ENCODE measurements at regions not wholly inside any gene's neighbourhood (a gene's known extent, or its start where the extent isn't known, plus 50 kb on each side); places are given as distances from the start of the nearest gene placed in this dataset.

GRCh38 chr10:58019863-58020537 is 247.7 kb downstream of the IPMK start:
- DNase-seq (ENCODE audit: low spot score) = no peak
- intact Hi-C loops (cut with DNase I) = no loop called here

GRCh38 chr10:58017719-58018367 is 249.9 kb downstream of the IPMK start:
- no peak for DNase-seq (ENCODE audit: low spot score)
- intact Hi-C loops (cut with DNase I) = no loop called here

DNA sequence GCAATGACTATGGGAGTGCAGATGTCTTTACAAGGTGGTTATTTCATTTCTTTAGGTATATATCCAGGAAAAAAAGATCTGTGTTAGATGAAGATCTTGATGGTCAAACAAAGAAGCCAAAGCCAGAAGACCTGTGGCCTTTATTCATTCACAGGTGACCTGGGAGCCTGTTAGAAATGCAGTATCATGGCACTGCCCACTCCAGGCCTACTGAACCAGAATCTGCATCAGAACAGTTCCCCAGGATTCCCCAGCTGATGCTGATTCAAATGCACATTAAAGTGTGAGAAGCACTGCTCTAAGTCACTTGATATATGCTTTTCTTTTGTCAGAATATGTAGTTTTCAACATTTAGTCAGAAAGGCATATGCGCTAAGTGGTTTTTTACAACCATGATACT is 251.1 kb downstream of the IPMK start:
- no peak for DNase-seq (ENCODE audit: low spot score)
- intact Hi-C loops (cut with DNase I) = no loop called here

DNA sequence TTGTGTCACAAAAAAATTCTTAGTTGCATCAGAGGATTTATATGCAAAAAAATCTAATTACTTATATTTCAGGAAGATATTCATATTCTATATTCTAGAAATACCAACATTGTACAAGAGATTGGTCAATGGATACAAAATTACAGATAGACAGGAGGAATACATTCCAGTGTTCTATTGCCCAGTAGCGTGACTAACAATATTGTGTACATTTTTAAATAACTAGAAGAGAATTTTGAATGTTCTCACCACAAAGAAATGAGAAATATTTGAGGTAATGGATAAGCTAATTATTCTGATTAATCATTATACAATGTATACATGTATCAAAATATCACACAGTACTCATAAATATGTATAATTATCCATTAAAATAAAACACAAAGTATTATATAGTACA is 253.3 kb downstream of the IPMK start:
- DNase-seq (ENCODE audit: low spot score) = no peak
- intact Hi-C loops (cut with DNase I) = no loop called here

DNA sequence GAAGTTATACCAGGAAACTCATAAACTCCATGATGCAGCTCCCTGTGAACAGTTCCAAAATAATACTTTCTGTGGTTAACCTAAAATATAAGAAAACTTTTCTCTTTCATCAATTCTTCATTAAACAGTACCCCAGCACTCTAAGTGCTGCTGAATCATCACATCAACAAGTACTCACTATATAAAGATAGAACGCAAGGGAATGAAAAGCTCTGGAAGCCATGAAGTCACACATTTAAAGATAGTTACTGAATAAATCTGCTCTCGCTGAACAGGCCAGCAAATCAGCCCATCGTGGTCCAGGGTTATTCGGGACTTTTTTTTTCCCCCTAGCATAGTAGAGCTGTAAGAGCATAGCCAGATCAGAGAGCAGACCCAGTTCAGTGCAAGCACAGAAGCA is 254.3 kb downstream of the IPMK start:
- intact Hi-C loops (cut with DNase I) = no loop called here
- no peak for DNase-seq (ENCODE audit: low spot score)

- DNase-seq (ENCODE audit: low spot score) = no peak
- intact Hi-C loops (cut with DNase I) = no loop called here
These were observed 257.5 kb downstream of the IPMK start for GRCh38 chr10:58010073-58010702.

DNA sequence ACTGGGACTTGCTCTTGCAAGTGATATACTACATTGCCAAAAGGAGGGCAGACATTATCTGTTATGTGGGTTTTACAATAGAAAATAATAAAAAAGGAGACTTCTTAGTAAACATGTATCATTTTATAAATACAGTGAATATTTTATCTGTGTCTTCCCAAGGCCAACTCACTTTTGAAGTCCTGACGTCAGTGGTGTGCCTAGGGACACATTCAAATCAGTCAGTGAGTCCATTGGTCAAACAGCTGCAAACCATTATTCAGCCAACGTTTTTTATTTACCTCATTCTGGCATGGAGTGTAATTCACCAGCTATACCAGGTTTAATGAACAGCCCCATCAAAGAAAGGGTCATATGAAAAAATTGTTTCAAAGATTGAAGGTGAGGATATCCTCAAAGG is 263.7 kb downstream of the IPMK start:
- intact Hi-C loops (cut with DNase I) = no loop called here
- DNase-seq (ENCODE audit: low spot score) = no peak

DNA sequence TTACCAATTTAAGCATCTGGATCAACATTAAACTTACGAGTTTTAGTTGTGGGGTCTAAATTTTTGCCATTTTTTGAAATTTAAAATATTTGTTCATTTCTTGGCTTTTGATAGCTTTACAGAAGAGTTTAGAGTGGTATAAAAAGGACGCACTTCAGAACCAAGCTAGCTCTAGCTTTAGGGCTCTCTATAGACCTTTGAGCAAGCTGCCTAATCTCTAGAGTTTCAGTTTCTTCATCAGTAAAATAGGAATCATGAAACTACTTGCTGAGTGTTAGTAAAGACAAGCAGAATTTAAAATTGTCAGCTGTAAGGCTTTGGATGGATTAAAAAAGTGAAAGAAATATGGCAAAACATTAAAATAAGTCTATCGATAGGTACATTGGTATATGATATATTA is 266.5 kb downstream of the IPMK start:
- intact Hi-C loops (cut with DNase I) = no loop called here
- no peak for DNase-seq (ENCODE audit: low spot score)

- intact Hi-C loops (cut with DNase I) = no loop called here
- DNase-seq (ENCODE audit: low spot score) = no peak
These were observed 271.2 kb downstream of the IPMK start for GRCh38 chr10:57996536-57996935.

DNA sequence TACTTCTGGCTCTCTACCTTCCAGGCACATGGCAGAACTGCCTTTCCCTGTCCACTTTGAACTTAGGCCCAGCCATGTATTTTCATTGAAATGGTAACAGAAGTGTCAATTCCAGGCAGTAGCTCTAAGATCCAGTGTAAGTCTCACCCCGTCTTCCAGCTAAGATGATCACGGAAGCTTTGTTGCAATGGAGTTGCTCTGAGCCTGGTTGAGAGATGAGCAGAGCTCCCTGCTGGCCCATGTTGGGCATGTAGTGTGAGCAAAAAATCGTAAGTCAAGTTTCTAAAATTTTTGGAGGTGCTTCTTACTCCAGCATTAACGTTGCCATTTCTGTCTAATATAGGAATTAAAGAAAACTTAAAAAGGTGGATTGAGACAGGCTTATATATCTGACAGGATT is 274.4 kb downstream of the IPMK start:
- intact Hi-C loops (cut with DNase I) = no loop called here
- no peak for DNase-seq (ENCODE audit: low spot score)

DNA sequence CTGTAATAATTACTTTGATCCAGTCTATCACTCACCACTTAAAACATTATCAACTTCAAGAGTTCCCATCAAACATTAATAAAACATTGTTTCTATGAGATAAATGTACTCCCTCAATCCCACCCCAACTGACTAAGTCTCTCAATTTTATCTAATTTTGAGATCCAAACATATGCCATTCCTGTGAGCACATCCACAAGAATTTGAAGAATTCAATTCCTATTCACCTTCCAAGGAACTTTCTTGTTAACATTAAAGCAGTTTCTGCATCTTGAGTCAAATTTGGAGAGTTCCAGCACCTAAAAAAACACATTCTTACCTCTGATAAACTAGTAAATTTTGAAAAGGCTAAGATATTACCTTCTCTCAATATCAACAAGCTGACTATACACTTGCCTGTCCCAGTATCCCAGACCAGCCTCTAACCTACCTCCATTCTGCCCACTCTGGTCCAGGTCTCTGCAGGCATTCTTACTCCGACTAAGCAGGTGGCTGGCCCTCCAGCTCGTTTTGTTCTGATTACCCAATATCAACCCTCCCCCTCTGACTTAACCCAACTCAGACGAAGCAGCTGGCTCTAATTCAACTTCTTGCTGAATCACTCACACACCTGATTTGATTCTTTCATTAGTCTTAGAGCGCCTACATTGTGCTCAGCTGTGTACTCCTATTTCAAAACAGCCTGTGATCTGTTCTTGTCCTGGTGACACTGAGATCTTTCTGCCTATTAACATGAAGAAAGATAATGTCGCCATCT is 275.2 kb downstream of the IPMK start:
- intact Hi-C loops (cut with DNase I) = no loop called here

DNA sequence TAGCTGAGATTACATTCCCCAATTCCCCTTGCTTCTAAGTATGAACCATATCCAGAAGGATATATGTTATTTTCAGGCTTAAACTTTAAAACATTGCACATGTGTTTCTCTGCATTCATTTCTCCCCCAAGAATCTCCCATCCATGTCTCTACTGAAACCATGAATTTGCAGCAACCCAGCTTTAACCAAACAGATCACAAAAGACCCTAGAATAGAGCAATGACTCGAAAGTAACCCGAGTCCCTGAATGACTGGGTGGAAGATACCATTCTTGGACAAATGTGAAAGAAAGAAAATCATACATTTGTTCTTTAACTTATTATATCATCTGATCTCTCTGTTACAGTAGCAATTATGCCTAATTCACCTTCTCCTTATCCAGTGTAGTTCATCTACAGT is 278.7 kb downstream of the IPMK start:
- intact Hi-C loops (cut with DNase I) = no loop called here
- DNase-seq (ENCODE audit: low spot score) = no peak

More for the DNA sequence above, 275.2 kb downstream of the IPMK start:
- DNase-seq (ENCODE audit: low spot score) = no peak

DNA sequence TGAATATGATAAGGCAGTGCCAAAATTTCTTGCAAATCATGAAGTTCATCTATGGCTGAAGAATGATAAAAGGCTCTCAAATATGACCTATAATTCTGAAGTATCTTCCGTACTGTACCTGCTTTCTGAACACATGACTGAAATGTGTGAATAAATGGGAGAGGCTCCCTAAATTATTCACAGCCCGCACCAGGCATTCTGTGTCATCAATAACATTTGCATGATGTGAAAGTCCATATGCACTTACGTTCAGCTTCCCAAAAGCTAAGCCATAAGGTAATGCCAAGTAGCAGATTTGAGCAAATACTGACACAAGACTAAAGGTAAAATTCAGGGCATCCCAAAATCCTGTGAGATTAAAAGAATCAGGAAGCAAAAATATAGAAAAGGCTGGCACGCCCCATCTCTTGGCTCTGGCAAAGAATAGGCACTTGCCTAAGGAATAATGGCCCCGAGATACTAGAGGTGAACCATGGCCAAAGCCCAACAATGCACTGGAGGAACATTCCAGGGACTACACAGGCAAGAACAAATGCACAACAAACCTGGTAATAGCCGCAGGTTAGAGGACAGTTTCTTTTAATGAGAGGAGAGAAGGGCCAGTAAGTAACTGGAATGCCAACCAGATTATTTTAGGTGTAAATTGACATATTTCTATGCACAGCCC is 280.5 kb downstream of the IPMK start:
- no peak for DNase-seq (ENCODE audit: low spot score)
- intact Hi-C loops (cut with DNase I) = no loop called here

DNA sequence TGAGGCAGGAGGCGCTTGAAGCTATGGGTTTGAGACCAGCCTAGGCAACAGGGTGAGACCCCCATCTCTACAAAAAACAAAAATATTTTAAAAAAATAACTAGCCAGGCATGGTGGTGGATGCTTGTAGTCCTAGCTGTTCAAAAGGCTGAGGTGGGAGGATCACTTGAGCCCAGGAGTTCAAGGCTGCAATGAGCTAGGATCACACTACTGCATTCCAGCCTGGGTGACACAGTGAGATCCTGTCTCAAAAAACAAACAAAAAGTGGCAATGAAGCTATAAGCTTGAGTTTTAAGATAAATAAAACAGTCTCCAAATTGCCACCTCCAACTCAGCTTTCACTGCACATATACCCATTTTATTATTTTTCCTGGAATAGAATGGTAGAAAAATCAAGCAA is 281.3 kb downstream of the IPMK start:
- DNase-seq (ENCODE audit: low spot score) = no peak
- intact Hi-C loops (cut with DNase I) = no loop called here

GRCh38 chr10:57983281-57983791 is 284.4 kb downstream of the IPMK start:
- intact Hi-C loops (cut with DNase I) = no loop called here
- DNase-seq (ENCODE audit: low spot score) = no peak

DNA sequence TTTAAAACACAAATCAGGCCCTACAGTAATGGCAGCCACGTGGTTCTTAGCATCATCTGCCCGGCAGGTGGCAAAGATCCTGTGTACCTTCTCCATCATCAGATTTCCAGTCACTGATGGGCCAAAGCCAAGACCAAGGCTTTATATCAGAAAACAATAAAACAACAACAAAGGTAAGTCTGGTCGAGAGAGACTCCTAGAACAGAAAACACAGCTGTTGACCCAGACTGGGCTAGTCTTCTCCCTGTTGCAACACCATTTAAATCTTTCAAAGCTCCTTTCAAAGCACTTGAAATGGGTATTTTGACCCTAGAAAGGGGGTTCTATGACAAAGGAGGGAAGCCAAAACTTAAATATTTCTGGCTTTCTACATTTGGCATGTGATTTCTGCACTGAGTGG is 285.6 kb downstream of the IPMK start:
- intact Hi-C loops (cut with DNase I) = no loop called here
- DNase-seq (ENCODE audit: low spot score) = no peak

DNA sequence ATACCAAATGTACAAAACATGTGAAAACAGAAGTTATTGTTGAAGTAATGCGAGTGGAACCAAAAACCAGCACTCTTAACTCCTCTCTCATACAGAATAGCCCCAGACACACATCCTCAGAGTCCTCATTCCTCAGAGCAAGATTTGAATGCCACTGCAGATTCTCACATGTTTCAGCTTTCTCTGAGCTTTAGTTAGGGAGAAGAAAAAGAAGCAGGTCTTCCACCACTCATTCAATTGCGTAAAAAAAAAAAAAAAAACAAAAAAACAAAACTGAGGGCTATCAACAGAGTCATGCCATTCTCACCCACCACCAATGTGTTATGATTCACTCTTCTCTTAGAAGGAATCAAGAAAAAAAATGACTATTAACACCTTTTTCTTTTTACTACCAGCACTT is 287.7 kb downstream of the IPMK start:
- DNase-seq (ENCODE audit: low spot score) = no peak
- intact Hi-C loops (cut with DNase I) = no loop called here

GRCh38 chr10:57979491-57979890 is 288.2 kb downstream of the IPMK start:
- intact Hi-C loops (cut with DNase I) = no loop called here
- no peak for DNase-seq (ENCODE audit: low spot score)

DNA sequence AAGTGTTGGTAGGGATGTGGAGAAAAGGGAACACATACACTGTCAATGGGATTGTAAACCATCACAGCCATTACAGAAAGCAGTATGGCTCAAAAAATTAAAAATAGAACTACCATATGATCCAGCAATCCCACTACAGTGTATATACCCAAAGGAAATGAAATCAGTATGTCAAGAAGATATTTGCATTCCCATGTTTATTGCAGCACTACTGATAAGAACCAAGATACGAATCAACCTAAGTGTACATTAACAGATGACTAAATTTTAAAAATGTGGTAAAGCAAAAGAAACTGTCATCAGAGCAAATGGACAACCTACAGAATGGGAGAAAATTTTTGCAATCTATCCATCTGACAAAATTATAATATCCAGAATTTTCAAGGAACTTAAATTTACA is 290.4 kb downstream of the IPMK start:
- intact Hi-C loops (cut with DNase I) = no loop called here
- DNase-seq (ENCODE audit: low spot score) = no peak

DNA sequence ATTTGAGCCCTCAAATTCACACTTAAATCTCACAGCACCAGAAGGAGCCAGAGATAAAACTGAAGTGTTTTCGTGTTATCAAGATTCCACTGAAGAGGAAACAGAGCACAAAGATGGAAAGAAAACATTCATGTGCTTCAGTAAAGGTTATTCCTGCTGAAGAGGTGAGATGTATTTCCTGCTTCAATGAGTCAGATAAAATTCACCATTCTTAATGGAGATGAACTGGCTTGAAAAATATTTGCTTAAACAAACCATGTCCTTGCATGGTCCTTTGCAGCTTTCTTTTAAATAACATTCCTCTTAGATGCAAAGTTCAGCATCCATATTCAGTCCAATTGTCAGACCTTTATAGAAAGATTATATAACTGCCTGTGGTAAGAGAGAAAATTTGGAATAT is 294.2 kb downstream of the IPMK start:
- intact Hi-C loops (cut with DNase I) = no loop called here

More for the DNA sequence above, 294.2 kb downstream of the IPMK start:
- no peak for DNase-seq (ENCODE audit: low spot score)
